ENCODE measurements at regions not wholly inside any gene's neighbourhood (a gene's known extent, or its start where the extent isn't known, plus 50 kb on each side); places are given as distances from the start of the nearest gene placed in this dataset.
A peak's percentile ranks its signal among the peaks of the same experiment; 100 is the strongest.

GRCh38 chr10:4770801-4771553 is 55.0 kb upstream of the AKR1E2 start:
- peak; percentile 75 for TF ChIP-seq POLR2AphosphoS5 (IDR thresholded peaks at IDR 0.05; ENCODE audit: insufficient read depth, low read depth, low read length)
- TF ChIP-seq, protein P1, sequence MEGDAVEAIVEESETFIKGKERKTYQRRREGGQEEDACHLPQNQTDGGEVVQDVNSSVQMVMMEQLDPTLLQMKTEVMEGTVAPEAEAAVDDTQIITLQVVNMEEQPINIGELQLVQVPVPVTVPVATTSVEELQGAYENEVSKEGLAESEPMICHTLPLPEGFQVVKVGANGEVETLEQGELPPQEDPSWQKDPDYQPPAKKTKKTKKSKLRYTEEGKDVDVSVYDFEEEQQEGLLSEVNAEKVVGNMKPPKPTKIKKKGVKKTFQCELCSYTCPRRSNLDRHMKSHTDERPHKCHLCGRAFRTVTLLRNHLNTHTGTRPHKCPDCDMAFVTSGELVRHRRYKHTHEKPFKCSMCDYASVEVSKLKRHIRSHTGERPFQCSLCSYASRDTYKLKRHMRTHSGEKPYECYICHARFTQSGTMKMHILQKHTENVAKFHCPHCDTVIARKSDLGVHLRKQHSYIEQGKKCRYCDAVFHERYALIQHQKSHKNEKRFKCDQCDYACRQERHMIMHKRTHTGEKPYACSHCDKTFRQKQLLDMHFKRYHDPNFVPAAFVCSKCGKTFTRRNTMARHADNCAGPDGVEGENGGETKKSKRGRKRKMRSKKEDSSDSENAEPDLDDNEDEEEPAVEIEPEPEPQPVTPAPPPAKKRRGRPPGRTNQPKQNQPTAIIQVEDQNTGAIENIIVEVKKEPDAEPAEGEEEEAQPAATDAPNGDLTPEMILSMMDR (IDR thresholded peaks at IDR 0.05; ENCODE audit: extremely low read depth in 1 of 2, insufficient read depth in 1 of 2, low read depth in 1 of 2, low read length in 2 of 2): no peak
- no peak for TF ChIP-seq MAX (IDR thresholded peaks at IDR 0.05; ENCODE audit: insufficient read depth, insufficient read length)
- peak; percentile 47 for TF ChIP-seq POLR2A (IDR thresholded peaks at IDR 0.05; ENCODE audit: low read depth, low read length)
- TF ChIP-seq MYC (IDR thresholded peaks at IDR 0.05; ENCODE audit: low read depth, low read length): no peak
- peak; percentile 100 for TF ChIP-seq JUN (IDR thresholded peaks at IDR 0.05; ENCODE audit: borderline replicate concordance, insufficient read depth, insufficient read length, low read depth)
- peak; percentile 99 for TF ChIP-seq FOS (IDR thresholded peaks at IDR 0.05; ENCODE audit: borderline replicate concordance, insufficient read depth, low read length)
- TF ChIP-seq EZH2 (IDR thresholded peaks at IDR 0.05; ENCODE audit: borderline replicate concordance, low read depth, low read length, severe bottlenecking): no peak
